Esophagus squamous epithelium (tissue), 5 donors: ENCODE measurements at regions not wholly inside any gene's neighbourhood (a gene's known extent, or its start where the extent isn't known, plus 50 kb on each side); places are given as distances from the start of the nearest gene placed in this dataset.

ENCODE experiments used
- DNase-seq: peaks from one replicate; lab custom pipeline; 2025; lab: John Stamatoyannopoulos, UW
- H3K27ac ChIP-seq, 4 donors: fragments of 200-600 bp; sonication (generic); one replicate each; pipeline ENCODE4 v1.5.1; 2016 to 2019; ENCODE audit warnings: mild to moderate bottlenecking in 1 of 4
- H3K27me3 ChIP-seq, 4 donors: fragments of 200-600 bp; sonication (generic); 1 replicate in 3 of 4; 2 replicates in 1 of 4; pipeline versions ENCODE4 v1.5.1 to v1.6.0; 2017 to 2021; ENCODE audit warnings: antibody characterized with exemption in 1 of 4
- H3K36me3 ChIP-seq, 3 donors: fragments of 200-600 bp; sonication (generic); one replicate each; pipeline ENCODE4 v1.5.1; 2016 to 2019
- H3K4me1 ChIP-seq, 3 donors: fragments of 200-600 bp; sonication (generic); one replicate each; pipeline ENCODE4 v1.5.1; 2017 to 2019
- H3K4me3 ChIP-seq, 4 donors: fragments of 200-600 bp; sonication (generic); 1 replicate in 3 of 4; 2 replicates in 1 of 4; pipeline ENCODE4 v1.5.1; 2016 to 2019; ENCODE audit warnings: mild to moderate bottlenecking in 2 of 4, moderate library complexity in 1 of 4
- H3K9me3 ChIP-seq, 3 donors: fragments of 200-600 bp; sonication (generic); one replicate each; pipeline ENCODE4 v1.5.1; 2016 to 2019
- CTCF ChIP-seq, 6 experiments: fragments of 450-650 bp in 4 of 6; fragments of 200-600 bp in 2 of 6; sonication (generic) in 2 of 6; IDR thresholded peaks; one replicate each; pipeline ENCODE4 v1.5.1; 2016 to 2019; ENCODE audit warnings: antibody characterized with exemption in 6 of 6, mild to moderate bottlenecking in 4 of 6, moderate library complexity in 4 of 6
- POLR2A ChIP-seq, 4 donors: fragments of 450-650 bp; IDR thresholded peaks; one replicate each; pipeline ENCODE4 v1.6.1; 2017; ENCODE audit warnings: antibody characterized with exemption in 4 of 4, mild to moderate bottlenecking in 4 of 4, moderate library complexity in 3 of 4
- WGBS, 2 donors: methylation state at CpG; one replicate each; pipeline ENCODE4 v1.1.5; 2018; 5-methylcytosine and 5-hydroxymethylcytosine counted together
- intact Hi-C: fragments of 100-400 bp; cut with DNase I; formaldehyde crosslinking; loops from one replicate; pipeline ENCODE4 v1.15.0; 2022
- donor health status: DM: yes; HTN: yes; CAD: no.

- TF ChIP-seq CTCF (IDR thresholded peaks at IDR 0.05) (no peak), POLR2A (IDR thresholded peaks at IDR 0.05) (no peak)
- WGBS, 2 donors: 78 to 95% methylated on average over 10 to 17 of the region's 21 CpGs
- Histone ChIP-seq H3K36me3 (no peaks in the 10 kb centered on the region), H3K9me3 (no peaks in the 10 kb centered on the region), H3K4me3 (no peak overlapping the region), H3K4me1 (peaks cover 0 to 18% (median 5%) of the 10 kb centered on the region in 3 donors), H3K27me3 (peaks cover 0 to 86% (median 0%) of the 10 kb centered on the region in 4 donors), H3K27ac (no peak overlapping the region)
- no peak for DNase-seq
- intact Hi-C loops: no loop called here
Observed at GRCh38 chr17:77569846-77570564, 388.5 kb upstream of the TNRC6C start.

- Histone ChIP-seq H3K36me3 (no peaks in the 10 kb centered on the region), H3K27ac (no peak overlapping the region), H3K27me3 (peaks cover 0 to 83% (median 0%) of the 10 kb centered on the region in 4 donors), H3K4me3 (no peak overlapping the region), H3K9me3 (no peaks in the 10 kb centered on the region), H3K4me1 (peaks cover 0 to 18% (median 5%) of the 10 kb centered on the region in 3 donors)
- WGBS, 2 donors: no CpG with 5 or more reads among the region's 7 CpGs
- TF ChIP-seq CTCF (IDR thresholded peaks at IDR 0.05) (no peak), POLR2A (IDR thresholded peaks at IDR 0.05) (no peak)
- no peak for DNase-seq
- intact Hi-C loops: no loop called here
Observed at GRCh38 chr17:77570565-77570898, 388.0 kb upstream of the TNRC6C start.

- Histone ChIP-seq H3K4me3 (peak overlapping the region in 3 of 4 donors; percentile 11 to 55 (median 18)), H3K27ac (peak overlapping the region in 1 of 4 donors; percentile 27), H3K27me3 (peaks cover 0 to 81% (median 0%) of the 10 kb centered on the region in 4 donors), H3K36me3 (no peaks in the 10 kb centered on the region), H3K4me1 (peaks cover 0 to 18% (median 5%) of the 10 kb centered on the region in 3 donors), H3K9me3 (no peaks in the 10 kb centered on the region)
- intact Hi-C loops: no loop called here
- WGBS, 2 donors: 21 to 27% methylated on average over 16 to 28 of the region's 35 CpGs
- TF ChIP-seq CTCF (IDR thresholded peaks at IDR 0.05) (no peak), POLR2A (IDR thresholded peaks at IDR 0.05) (no peak)
- DNase-seq: no peak
Observed at GRCh38 chr17:77571155-77571981, 387.1 kb upstream of the TNRC6C start.

- no peak for DNase-seq
- H3K36me3 ChIP-seq: no peaks in the 10 kb centered on the region
- intact Hi-C loops: no loop called here
- 18 to 20% methylated on average over 8 to 11 of the region's 15 CpGs for WGBS, 2 donors
- no peaks in the 10 kb centered on the region for H3K9me3 ChIP-seq
- H3K27ac ChIP-seq: no peak overlapping the region
- H3K27me3 ChIP-seq: peaks cover 0 to 80% (median 0%) of the 10 kb centered on the region in 4 donors
- H3K4me3 ChIP-seq: peak overlapping the region in 2 of 4 donors; percentile 18 to 55
- TF ChIP-seq CTCF (IDR thresholded peaks at IDR 0.05) (peak in 1 of 6 experiments; percentile 6), POLR2A (IDR thresholded peaks at IDR 0.05) (no peak)
- H3K4me1 ChIP-seq: peaks cover 0 to 18% (median 5%) of the 10 kb centered on the region in 3 donors
Observed at GRCh38 chr17:77572065-77572601, 386.4 kb upstream of the TNRC6C start.
